T follicular helper cell (primary cell): ENCODE measurements at regions not wholly inside any gene's neighbourhood (a gene's known extent, or its start where the extent isn't known, plus 50 kb on each side); places are given as distances from the start of the nearest gene placed in this dataset.
A peak's percentile ranks its signal among the peaks of the same experiment; 100 is the strongest.
"Not testable (repeated sequence)": the region's sequence is repeated elsewhere in the genome, so short reads cannot be mapped to it uniquely, and the experiment has no call there.

Experiments used
- DNase-seq: peaks from one replicate; pipeline ENCODE4 v3.0.0-alpha.2; 2020; ENCODE audit warnings: low read depth

DNA sequence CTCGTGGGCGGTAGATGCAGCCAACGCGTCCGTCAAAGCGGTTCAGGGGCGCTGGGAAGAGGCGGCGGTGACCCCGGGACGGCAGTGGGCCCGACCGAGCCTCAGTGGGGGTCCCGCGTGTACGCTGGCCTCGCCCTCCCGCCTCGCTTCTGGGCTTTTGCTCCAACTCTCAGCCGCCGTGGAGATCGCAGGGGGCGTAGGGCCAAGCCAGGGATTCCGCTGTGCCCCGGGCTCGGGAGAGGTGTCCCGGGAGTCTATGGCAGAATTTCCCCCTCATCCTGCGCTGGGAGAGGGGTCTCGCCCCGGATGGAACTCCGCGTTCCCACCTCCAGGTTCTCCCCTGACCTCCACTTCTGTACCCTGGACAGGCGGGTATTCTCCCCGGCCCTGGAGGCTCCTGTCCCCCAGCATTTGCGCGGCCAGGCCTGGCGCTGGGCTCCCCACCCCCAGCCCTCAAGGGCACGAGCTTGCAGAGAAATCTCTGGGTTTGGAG, 131.9 kb downstream of the MRPL36 start:
- DNase-seq = no peak

- peak; percentile 26 for DNase-seq
These were observed 132.6 kb downstream of the MRPL36 start for GRCh38 chr5:1666812-1667588.

DNA sequence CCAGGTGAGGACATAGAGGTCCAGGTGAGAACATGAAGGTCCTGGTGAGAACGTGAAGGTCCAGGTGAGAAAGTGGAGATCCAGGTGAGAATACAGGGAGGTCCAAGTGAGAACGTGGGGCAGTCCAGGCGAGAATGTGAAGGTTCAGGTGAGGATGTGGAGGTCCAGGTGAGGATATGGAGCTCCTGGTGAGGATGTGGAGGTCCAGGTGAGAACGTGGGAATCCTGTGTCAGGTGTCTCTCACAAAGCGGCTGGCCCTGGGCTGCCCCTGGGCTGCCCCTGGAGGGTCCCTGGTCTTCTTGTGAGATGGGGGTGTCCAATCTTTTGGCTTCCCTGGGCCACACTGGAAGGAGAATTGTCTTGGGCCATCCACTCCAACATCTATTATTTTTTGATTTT, 133.4 kb downstream of the MRPL36 start:
- no peak for DNase-seq

- DNase-seq = no peak
These were observed 133.8 kb downstream of the MRPL36 start for GRCh38 chr5:1665803-1666202.

DNA sequence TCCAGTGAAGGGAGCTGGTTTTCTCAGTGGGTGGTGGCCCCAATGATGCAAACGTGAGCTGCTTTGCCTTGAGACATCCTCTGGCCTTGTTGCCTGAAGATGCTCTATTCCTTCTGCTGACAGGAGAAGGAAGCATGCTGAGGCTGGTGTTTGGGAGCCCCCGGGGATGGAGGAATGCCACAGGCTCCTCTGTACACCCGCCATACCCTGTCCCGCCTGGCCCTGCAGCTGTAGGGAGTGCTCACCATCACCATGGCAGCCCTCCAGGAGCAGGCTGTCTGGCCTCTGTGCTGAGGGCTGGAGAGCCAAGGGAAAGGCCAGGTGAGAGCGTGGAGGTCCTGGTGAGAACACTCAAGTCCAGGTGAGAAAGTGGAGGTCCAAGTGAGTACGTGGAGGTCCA, 134.4 kb downstream of the MRPL36 start:
- no peak for DNase-seq

DNA sequence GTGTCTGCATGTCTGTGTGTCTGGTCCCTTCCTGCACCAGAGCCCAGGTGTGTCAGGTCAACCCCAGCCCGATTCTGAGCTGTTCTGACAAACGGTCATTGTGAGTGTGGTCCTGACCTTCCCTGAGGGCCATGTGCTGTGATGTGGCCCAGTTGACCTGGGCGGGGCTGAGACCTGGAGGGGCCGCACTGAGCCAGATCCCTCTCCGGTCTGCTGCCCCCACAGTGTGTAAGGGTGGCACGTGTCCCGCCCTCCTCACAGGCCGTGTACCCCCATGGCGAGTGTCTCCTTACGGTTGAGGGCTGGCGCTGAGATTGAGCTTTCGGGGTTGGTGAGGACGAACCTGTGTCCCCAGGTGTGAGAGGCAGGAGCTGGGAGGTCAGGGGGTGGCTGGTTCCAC, 136.5 kb downstream of the MRPL36 start:
- no peak for DNase-seq

DNA sequence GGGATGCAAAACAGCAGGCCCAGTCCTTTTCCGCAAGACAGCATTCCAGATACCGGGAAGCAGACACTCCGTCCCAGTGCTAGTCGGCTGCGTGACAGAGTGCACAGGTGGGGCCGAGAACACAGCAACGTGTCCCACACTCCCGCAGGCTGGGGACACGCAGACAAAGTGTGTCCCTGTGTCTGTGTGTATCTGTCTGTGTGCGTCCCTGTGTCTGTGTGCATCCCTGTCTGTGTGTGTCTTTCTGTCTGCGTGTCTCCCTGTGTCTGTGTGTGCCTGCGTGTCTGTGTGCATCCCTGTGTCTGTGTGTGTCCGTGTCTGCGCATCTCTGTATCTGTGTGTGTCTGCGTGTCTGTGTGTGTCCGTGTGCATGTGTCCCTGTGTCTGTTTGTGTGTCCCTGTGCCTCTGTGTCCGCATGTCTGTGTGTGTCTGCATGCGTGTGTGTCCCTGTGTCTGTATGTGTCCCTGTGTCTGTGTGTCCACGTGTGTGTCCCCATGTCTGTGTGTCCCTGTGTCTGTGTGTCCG, 137.0 kb downstream of the MRPL36 start:
- DNase-seq = no peak

DNA sequence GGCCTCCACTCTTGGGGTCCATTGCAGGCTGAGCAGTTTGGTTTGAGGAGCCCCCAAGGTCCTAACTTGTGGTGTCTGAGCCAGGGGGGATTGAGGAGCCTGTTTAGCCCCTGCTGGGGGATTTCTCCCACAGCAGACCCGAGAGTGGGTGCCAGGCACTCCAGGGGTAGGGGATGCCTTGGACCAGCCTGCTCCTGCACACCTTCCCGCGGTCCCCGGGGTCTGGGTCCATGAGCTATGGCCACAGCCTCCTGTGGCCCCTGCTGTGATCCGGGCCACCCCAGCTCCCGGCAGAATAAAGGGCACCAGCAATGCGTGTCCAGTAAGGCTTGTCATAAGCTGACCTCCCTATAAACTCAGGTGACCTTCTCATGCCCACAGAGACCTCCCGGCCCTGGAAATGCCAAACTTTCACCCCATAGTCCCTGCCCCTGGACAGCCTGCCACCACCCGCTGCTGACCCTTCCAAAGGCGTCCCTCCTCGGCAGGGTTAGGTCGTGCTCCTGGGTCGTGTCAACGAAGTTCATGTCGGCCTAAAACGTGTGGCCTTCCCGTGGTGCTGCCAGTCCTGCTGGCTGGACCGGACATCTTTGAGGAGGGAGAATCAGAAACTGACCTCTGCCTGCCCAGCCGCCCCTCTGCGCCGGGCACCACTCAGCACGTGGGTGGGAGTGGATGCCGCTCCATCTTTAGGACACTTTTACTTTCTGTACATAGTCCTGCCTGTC, 137.6 kb downstream of the MRPL36 start:
- DNase-seq = no peak

GRCh38 chr5:1661311-1661710, 137.6 kb upstream of the LPCAT1 start:
- no peak for DNase-seq

DNA sequence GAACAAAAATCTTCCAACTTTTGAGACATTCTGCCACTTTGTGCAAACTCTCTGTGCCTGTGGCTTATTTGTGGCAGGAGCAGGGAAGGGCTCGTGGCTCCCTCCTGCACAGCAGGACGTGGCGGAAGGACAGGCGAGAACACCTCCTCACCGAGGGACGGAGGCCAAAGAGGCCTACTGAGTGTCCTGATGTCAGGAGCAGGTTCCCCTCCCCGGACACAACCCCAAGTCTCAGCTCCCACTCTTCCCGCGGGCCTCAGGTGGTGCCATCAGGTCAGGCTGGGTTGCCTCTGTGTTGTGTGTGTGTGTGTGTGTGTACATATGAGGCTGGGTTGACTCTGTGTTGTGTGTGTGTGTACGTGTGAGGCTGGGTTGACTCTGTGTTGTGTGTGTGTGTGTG, 136.8 kb upstream of the LPCAT1 start:
- no peak for DNase-seq

- no peak for DNase-seq
These were observed 136.2 kb upstream of the LPCAT1 start for GRCh38 chr5:1660001-1660400.

GRCh38 chr5:1659100-1659981, 135.6 kb upstream of the LPCAT1 start:
- no peak for DNase-seq

DNA sequence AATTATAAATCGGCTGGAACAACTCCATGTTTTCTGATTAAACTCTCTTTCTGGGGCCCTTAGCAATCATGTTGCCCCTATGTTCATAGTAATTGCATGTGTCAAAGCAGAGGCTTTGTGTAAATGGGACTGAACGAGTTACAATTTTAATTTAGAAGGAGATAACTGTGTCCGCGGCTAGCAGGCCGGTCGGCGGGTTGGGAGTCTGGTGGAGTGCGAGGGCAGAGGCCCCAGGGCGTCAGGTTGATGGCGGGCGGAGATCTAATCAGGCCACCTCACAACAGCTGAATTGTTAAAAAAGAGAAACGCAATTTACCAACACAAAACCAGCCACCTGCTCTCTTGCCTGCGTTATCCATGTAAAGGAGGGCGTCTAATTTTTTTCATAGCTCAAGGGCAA, 134.9 kb upstream of the LPCAT1 start:
- no peak for DNase-seq

DNA sequence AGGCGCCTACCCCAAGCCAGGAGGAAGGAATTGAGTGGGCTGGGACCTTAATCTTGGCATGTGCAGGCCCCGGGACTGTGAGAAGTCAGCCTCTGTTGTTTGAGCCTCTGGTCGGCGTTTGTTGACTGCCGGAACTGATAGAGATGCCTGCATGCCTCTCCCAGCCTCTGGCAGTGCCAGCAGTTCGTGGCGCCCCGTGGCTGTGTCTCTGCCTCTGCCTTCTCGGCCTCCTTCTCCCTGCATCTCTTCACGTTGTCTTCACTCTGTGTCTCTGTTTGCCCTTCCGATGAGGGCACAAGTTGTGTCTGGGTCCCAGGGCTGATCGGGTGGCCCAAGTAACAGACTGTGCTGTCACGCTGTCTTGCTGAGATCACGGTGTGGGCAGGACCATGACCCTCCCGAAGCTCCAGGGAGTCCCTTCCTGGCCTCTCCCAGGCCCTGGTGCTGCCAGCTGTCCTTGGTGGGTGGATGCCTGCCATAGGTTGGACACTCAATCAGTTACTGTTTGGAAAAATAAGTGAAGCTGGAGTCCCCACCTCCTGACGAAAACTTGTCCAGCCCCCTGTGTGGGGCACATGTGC, 133.5 kb upstream of the LPCAT1 start:
- DNase-seq = no peak

- DNase-seq = no peak
These were observed 132.7 kb upstream of the LPCAT1 start for GRCh38 chr5:1656271-1656975.

DNA sequence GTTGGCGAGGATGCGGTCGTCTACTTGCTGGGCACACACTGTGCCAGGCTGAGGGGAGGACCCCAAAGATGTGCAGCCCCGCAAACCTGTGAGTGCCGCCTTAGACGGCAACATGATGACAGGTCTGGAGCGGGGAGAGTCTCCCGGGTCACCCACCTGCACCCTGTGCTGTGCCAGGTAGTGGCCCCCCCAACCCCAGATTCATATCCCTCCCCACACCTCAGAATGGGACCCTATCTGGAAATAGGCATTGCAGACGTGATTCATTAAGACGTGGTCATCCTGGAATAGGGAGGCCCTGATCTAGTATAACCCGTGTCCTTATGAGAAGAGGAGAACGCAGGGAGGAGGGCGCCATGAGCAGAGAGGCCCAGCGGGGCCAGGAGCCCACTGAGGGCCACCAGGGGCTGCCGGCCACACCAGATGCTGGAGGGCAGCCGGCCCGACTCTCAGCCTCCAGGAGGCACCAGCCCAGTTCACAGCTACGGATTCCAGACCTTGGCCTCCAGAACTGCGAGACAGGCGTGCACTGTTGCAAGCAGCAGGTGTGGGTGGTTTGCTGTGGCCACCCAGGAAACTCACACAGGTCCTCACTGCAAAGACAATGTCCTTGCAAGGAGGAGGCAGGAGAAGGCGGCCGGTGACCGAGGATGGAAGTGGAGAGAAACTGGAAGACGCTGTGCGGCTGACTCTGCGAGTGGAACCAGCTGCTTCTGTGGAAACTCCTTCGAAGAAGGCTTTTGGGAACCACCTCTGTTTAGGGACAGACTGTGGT, 131.9 kb upstream of the LPCAT1 start:
- DNase-seq = no peak

DNA sequence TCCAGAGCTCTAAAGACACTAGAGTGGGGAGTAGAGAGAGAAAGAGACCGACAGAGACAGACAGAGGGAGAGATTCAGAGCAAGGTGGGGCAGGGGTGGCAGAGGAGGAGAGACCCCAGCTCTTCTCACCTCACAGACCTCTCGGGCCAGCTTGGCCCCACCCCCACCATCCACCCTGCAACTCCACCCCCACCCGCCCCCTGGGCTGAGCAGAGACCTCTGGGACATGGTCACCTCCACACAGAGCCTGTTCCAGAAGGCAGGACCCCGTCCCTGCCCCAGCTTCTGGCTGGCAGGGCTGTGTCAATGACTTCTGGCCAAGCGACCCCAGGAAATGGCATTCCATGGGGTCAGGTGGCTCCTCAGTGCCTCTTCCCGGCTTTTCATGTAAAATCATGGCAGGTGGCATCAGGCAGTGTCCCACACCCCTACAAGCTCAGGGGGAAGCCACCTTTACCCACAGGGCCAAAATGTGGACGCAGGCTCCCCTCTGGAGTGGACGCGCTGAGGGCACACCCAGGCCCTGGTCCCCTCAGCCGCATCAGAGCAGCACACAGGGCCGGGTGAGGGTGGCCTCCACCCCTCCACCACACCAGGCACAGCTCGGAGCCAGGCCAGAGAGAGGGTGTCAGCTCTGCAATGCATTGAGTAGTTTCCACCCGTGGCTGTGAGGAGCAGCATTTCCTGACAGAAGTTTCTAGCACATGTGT, 131.2 kb upstream of the LPCAT1 start:
- DNase-seq = no peak

DNA sequence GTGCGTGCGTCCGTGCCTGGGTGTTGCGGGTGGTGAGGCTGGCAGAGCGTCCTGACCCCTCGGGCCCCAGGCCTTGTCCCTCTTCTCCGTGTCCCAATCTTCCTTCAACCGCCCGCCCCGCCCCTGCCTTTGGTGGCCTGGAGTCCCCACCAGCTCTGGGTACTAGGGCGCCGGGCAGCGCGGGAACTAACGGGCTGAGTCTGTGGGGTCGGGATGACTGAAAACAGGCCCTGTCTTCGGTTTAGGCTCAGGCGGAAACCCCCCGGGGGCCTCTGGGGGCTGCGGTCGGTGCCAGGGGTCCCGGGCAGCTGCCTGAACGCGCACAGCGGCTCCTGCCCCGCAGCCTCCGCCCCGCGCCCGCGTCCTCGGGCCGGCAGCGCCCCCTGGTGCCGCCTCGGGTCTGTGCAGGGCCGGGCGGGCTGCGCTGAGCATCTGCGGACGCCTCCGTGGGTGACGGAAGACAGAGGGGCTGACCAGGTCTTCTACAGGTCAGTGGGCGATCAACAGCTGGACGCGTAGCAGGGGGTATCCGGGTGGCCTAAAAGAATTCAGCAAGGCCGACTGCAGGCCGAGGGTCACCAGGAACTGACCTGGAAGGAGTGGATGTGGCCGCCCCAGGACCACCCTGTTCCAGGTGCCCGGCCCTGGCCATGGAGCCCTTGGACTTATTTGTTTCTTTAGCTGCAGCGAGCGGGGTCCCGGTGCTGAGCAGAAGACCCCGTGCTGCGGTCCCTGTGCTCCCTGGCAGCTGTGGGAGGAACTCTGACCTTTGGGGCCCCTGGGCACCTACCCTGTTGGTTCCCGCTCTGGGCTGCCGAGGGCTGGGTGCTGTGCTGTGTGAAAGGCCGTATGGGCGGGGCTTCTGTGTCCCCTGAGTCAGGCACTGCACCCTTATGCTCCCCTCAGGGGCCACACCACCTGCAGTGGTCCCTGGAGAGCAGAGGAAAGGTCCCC, 130.2 kb upstream of the LPCAT1 start:
- DNase-seq = not testable (repeated sequence)
